ENCODE measurements at regions not wholly inside any gene's neighbourhood (a gene's known extent, or its start where the extent isn't known, plus 50 kb on each side); places are given as distances from the start of the nearest gene placed in this dataset.
"Not testable (repeated sequence)": the region's sequence is repeated elsewhere in the genome, so short reads cannot be mapped to it uniquely, and the experiment has no call there.

- H3K4me3 ChIP-seq (ENCODE audit: low read depth, low read length): no peak overlapping the region
Observed at GRCh38 chr6:27593861-27594260, 121.0 kb upstream of the ZNF184 start.

GRCh38 chr6:27593200-27593818 lies 120.4 kb upstream of the ZNF184 start:
- H3K4me3 ChIP-seq (ENCODE audit: low read depth, low read length): peak overlapping the region; percentile 37
- no peak for TF ChIP-seq CTCF (IDR thresholded peaks at IDR 0.05; ENCODE audit: low read depth, low read length)

More at GRCh38 chr6:27593861-27594260, 121.0 kb upstream of the ZNF184 start:
- TF ChIP-seq CTCF (IDR thresholded peaks at IDR 0.05; ENCODE audit: low read depth, low read length): no peak

GRCh38 chr6:27592481-27593199 lies 119.7 kb upstream of the ZNF184 start:
- peak overlapping the region; percentile 37 for H3K4me3 ChIP-seq (ENCODE audit: low read depth, low read length)
- TF ChIP-seq CTCF (IDR thresholded peaks at IDR 0.05; ENCODE audit: low read depth, low read length): no peak

- TF ChIP-seq CTCF (IDR thresholded peaks at IDR 0.05; ENCODE audit: low read depth, low read length): no peak
- H3K4me3 ChIP-seq (ENCODE audit: low read depth, low read length): peak overlapping the region; percentile 28
Observed at GRCh38 chr6:27591699-27592480, 119.0 kb upstream of the ZNF184 start.

- H3K4me3 ChIP-seq (ENCODE audit: low read depth, low read length): not testable (repeated sequence)
Observed at GRCh38 chr6:27585316-27585715, 112.4 kb upstream of the ZNF184 start.

- H3K4me3 ChIP-seq (ENCODE audit: low read depth, low read length): no peak overlapping the region
- no peak for TF ChIP-seq CTCF (IDR thresholded peaks at IDR 0.05; ENCODE audit: low read depth, low read length)
Observed at GRCh38 chr6:27584326-27584725, 111.4 kb upstream of the ZNF184 start.

GRCh38 chr6:27582928-27583725 lies 110.2 kb upstream of the ZNF184 start:
- no peak for TF ChIP-seq CTCF (IDR thresholded peaks at IDR 0.05; ENCODE audit: low read depth, low read length)
- no peak overlapping the region for H3K4me3 ChIP-seq (ENCODE audit: low read depth, low read length)
